ENCODE measurements at regions not wholly inside any gene's neighbourhood (a gene's known extent, or its start where the extent isn't known, plus 50 kb on each side); places are given as distances from the start of the nearest gene placed in this dataset.

DNA sequence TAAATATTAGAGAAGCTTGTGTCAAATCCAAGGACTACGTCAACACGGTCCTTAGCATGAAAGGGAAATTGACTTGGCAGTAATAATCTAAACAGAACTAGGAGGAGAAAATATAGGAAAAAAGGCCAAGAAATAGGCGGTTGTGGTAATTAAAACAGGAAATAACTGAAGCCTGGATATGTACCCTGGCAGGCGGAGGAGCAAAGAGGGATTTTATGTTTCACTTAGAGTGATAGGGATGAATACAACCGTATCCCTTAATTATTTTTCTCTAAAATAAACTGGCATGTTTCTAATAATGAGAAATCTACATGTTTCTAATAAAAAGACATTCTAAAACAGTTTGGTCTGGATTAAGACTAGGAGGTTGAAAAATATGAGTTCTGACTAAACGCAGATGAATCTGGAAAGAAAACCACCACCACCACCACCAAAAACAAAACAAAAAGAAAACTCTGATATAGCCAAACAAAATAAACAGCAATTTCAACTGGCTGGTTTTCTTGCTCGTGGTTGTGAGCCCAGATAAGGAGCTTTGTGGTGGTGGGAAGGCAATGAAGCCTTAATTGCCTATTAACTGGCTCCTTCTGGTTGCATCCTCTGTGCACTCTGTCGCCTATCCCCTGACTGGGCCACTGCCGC, 334.2 kb upstream of the SNX7 start:
- ATAC-seq (ENCODE audit: low read depth) = no peak
- no peak overlapping the region for H3K4me3 ChIP-seq (ENCODE audit: severe bottlenecking)
- H3K27me3 ChIP-seq (ENCODE audit: insufficient read depth, poor library complexity, severe bottlenecking) = no peaks in the 10 kb centered on the region
- no peaks in the 10 kb centered on the region for H3K9me3 ChIP-seq (ENCODE audit: severe bottlenecking)
- TF ChIP-seq, protein P1, sequence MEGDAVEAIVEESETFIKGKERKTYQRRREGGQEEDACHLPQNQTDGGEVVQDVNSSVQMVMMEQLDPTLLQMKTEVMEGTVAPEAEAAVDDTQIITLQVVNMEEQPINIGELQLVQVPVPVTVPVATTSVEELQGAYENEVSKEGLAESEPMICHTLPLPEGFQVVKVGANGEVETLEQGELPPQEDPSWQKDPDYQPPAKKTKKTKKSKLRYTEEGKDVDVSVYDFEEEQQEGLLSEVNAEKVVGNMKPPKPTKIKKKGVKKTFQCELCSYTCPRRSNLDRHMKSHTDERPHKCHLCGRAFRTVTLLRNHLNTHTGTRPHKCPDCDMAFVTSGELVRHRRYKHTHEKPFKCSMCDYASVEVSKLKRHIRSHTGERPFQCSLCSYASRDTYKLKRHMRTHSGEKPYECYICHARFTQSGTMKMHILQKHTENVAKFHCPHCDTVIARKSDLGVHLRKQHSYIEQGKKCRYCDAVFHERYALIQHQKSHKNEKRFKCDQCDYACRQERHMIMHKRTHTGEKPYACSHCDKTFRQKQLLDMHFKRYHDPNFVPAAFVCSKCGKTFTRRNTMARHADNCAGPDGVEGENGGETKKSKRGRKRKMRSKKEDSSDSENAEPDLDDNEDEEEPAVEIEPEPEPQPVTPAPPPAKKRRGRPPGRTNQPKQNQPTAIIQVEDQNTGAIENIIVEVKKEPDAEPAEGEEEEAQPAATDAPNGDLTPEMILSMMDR (IDR thresholded peaks at IDR 0.05; ENCODE audit: poor library complexity, severe bottlenecking) = no peak
- peaks cover 61% of the 10 kb centered on the region for H3K4me1 ChIP-seq (ENCODE audit: insufficient read depth, poor library complexity, severe bottlenecking)
- DNase-seq (ENCODE audit: low spot score) = no peak
- no peaks in the 10 kb centered on the region for H3K36me3 ChIP-seq (ENCODE audit: low read depth)
- peak overlapping the region; percentile 99 for H3K27ac ChIP-seq (ENCODE audit: poor library complexity, severe bottlenecking)

DNA sequence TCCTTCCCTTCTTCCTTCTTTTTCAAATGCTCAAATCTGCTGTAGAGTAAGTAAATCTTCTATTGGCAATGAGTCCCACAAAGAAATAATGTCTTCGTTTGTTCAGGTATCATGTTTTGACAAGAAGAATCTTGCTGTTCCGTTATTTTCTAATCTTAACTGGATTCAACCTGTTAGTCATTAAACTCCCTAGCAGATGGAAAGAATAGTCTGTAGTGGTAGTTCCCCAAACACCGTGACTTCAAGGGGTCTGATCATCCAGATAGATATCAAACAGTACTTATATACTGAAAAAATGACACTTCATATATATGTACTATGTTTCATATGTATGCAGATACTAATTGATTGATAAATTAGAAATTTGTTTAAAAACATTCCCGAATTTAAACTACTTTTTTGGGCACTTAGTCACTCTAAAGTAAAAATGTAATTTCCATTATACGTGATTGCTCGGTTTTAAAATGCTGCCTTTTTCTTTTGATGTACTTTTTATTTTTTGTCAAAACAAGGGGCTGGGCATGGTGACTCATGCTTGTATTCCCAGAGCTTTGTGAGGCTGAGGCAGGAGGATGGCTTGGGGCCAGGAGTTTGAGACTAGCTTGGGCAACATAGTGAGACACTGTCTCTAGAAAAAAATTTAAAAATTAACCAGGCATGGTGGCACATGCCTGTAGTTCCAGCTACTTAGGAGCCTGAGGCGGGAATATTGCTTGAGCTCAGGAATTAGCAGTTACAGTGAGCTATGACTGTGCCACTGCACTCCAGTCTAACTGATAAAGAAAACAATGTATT, 335.7 kb upstream of the SNX7 start:
- peak; percentile 93 for DNase-seq (ENCODE audit: low spot score)
- no peak overlapping the region for H3K4me3 ChIP-seq (ENCODE audit: severe bottlenecking)
- H3K36me3 ChIP-seq (ENCODE audit: low read depth) = no peaks in the 10 kb centered on the region
- no peaks in the 10 kb centered on the region for H3K27me3 ChIP-seq (ENCODE audit: insufficient read depth, poor library complexity, severe bottlenecking)
- peaks cover 62% of the 10 kb centered on the region for H3K4me1 ChIP-seq (ENCODE audit: insufficient read depth, poor library complexity, severe bottlenecking)
- no peaks in the 10 kb centered on the region for H3K9me3 ChIP-seq (ENCODE audit: severe bottlenecking)
- ATAC-seq (ENCODE audit: low read depth) = peak; percentile 74
- peak overlapping the region; percentile 99 for H3K27ac ChIP-seq (ENCODE audit: poor library complexity, severe bottlenecking)
- TF ChIP-seq, protein P1 (IDR thresholded peaks at IDR 0.05; ENCODE audit: poor library complexity, severe bottlenecking) = no peak

DNA sequence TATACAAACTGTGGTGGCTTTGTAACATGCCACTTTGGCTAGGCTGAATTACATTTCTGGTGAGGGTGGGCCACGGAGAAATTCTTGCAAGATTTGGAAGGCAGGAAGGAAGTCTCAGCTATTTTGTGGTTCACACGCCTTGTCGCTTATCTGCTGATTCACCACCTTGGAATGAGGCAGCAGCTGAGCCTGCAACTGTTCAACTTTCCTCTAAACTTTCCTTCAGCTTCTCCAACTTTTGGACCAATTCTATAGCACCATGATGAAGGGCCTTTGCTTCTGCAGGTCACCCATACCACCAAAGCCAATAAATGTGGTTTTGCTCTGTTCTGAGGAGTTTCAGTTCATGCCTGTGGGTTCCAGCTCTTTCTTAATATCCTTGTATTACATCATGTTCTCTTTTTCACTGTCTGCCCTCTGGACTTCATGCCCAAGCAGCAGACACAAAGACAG, 337.6 kb upstream of the SNX7 start:
- H3K4me3 ChIP-seq (ENCODE audit: severe bottlenecking) = no peak overlapping the region
- H3K27me3 ChIP-seq (ENCODE audit: insufficient read depth, poor library complexity, severe bottlenecking) = no peaks in the 10 kb centered on the region
- no peaks in the 10 kb centered on the region for H3K36me3 ChIP-seq (ENCODE audit: low read depth)
- ATAC-seq (ENCODE audit: low read depth) (peak; percentile 59), DNase-seq (ENCODE audit: low spot score) (peak; percentile 76)
- peak overlapping the region; percentile 99 for H3K27ac ChIP-seq (ENCODE audit: poor library complexity, severe bottlenecking)
- H3K9me3 ChIP-seq (ENCODE audit: severe bottlenecking) = no peaks in the 10 kb centered on the region
- peaks cover 58% of the 10 kb centered on the region for H3K4me1 ChIP-seq (ENCODE audit: insufficient read depth, poor library complexity, severe bottlenecking)
- TF ChIP-seq, protein P1 (IDR thresholded peaks at IDR 0.05; ENCODE audit: poor library complexity, severe bottlenecking) = no peak

DNA sequence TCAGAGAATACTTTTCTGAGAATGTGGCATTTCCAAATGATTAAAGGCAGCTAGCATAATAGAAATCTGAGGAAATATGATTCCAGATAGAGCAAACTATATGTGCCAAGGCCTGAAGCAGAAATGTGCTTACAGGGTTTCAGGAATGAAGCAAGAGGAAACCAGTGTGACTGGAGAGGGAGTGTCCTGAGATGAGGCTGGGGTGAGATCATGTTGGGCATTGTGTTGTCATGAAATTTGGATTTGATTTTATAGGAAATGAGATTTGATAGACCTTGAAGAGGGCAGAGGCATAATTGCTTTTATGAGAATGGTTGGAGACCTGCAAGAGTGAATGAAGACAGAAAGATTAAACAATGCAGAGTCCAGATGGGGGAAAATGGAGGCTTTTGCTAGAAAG, 338.1 kb upstream of the SNX7 start:
- Histone ChIP-seq H3K9me3 (ENCODE audit: severe bottlenecking) (no peaks in the 10 kb centered on the region), H3K4me1 (ENCODE audit: insufficient read depth, poor library complexity, severe bottlenecking) (peaks cover 58% of the 10 kb centered on the region), H3K4me3 (ENCODE audit: severe bottlenecking) (no peak overlapping the region), H3K36me3 (ENCODE audit: low read depth) (no peaks in the 10 kb centered on the region), H3K27me3 (ENCODE audit: insufficient read depth, poor library complexity, severe bottlenecking) (no peaks in the 10 kb centered on the region), H3K27ac (ENCODE audit: poor library complexity, severe bottlenecking) (peak overlapping the region; percentile 99)
- TF ChIP-seq, protein P1 (IDR thresholded peaks at IDR 0.05; ENCODE audit: poor library complexity, severe bottlenecking) = no peak
- peak; percentile 81 for ATAC-seq (ENCODE audit: low read depth)
- peak; percentile 60 for DNase-seq (ENCODE audit: low spot score)

All from RWPE2 (cell line).